Fibroblast of skin of abdomen (primary cell): ENCODE measurements at regions not wholly inside any gene's neighbourhood (a gene's known extent, or its start where the extent isn't known, plus 50 kb on each side); places are given as distances from the start of the nearest gene placed in this dataset.
A peak's percentile ranks its signal among the peaks of the same experiment; 100 is the strongest.

Experiments
- DNase-seq: peaks from one replicate; pipeline ENCODE4 v3.0.0-alpha.2; 2013

DNA sequence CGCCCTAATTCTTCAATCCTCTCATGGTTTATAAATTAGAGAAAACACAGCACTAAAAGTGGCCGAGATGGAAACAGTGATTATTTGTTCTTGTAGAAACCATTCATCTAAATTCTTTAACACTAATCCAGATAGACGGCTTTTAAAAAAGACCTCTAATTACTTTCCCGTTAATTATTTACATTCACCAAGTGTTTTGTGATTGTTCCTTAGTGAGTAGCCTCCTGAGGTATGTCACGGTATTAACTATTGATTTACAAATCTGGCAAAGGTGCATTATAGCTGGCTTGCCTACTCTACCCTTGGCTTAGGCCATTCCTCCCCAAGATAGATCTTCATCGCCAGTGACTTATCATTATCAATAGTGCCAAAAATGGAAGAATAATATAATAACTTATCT lies 436.4 kb upstream of the ST6GAL2 start:
- no peak for DNase-seq

GRCh38 chr2:107323946-107324565 lies 438.1 kb upstream of the ST6GAL2 start:
- no peak for DNase-seq

DNA sequence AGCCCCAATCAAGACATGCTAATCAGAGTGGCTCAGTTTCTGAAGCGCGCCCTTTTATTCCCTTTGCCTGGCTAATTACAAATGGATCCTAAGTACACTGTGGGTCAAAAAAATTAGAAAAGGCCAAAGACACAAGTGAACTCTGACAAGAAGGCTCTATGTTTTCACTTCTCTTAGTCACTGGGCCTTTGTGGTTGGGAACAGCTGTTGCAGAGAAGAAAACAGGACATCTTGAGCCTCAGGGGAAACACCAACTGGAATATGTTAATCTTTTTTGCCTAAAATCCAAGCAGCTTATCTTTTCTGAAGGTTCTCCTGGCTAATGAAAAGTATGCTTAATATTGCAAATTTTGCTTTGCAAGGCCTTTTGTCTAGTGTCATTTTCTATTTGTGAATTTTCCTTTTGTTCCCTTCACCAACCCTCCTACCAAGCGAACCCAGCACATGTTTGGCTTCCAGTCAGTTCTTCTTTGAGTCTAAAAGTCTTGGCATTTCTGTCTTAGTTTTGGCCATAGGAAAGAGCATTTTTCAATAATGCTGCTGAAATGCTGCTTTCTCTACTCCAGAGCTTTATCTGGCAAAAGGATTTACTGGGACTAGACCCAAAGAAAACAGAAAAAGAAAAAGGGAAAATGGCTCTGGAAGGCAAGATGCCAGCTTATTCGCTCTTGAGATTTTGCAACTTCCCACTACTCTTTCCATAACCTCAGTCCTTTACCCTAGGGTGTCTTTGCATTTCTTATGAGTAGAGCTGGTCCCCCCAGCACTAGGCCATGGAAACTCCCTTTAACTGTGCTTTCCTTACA lies 440.2 kb upstream of the ST6GAL2 start:
- peak; percentile 80 for DNase-seq

DNA sequence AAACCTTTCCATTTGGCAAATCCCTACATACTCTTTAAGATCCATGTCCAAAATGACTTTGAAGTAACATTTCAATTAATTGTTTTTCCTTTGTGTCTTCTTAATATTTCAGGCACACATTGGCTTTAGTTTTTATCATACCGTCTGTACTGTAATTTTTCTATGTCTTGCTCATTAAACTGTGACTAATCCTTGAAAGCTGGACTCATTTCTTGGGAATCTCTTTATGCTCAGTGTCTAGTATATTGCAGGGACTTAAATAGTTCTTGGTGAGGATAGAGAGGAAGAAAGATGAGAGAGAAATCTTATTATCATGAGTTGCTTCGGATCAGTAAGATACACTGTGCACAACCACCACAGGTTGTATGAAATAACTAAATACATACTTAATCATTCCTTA lies 448.3 kb upstream of the ST6GAL2 start:
- DNase-seq: peak; percentile 74

DNA sequence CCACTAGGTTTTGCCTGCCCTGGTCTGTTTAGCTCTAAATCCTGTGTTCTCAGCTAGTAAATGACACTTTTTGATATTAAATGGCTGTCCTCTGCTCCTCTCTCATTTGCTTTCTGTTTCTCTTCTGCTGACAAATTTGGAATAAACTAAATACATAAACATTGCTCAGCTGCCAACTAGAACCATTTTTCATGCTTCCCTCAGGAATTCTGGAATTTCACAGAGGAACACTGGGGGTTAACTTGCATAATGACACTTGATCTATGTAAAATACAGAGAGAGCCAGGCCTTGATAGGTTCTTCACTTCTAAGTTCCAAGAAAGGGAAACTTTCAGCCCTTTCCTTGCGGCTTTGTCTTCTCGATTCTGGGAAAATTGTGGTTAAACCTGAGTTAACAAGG lies 450.6 kb upstream of the ST6GAL2 start:
- peak; percentile 63 for DNase-seq

- peak; percentile 92 for DNase-seq
Observed at GRCh38 chr2:107337209-107337898, 451.4 kb upstream of the ST6GAL2 start.

GRCh38 chr2:107338059-107338458 lies 452.1 kb upstream of the ST6GAL2 start:
- no peak for DNase-seq

DNA sequence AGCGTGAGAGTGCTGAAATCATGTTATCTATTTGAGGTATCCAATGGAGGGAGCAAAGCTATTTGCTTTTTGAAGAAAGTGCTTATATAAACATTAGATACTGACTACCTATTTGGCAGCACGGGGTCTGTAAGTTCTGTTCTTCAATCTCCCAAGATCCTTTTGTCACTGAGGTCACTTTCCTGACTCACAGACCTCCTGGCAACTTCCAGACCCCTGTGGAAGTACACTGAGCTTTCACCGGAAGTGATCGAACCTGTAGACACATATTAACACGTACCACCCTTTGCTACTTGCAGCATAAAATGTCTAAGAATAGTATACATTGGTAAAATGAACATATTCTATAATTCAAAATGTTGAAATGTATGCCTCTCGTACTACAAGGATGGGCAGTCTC lies 452.6 kb upstream of the ST6GAL2 start:
- no peak for DNase-seq

GRCh38 chr2:107340955-107341354 lies 455.0 kb upstream of the ST6GAL2 start:
- DNase-seq: no peak

- no peak for DNase-seq
Observed at GRCh38 chr2:107349329-107349728, 463.4 kb upstream of the ST6GAL2 start.

- DNase-seq: peak; percentile 64
Observed at GRCh38 chr2:107354175-107354574, 468.2 kb upstream of the ST6GAL2 start.

DNA sequence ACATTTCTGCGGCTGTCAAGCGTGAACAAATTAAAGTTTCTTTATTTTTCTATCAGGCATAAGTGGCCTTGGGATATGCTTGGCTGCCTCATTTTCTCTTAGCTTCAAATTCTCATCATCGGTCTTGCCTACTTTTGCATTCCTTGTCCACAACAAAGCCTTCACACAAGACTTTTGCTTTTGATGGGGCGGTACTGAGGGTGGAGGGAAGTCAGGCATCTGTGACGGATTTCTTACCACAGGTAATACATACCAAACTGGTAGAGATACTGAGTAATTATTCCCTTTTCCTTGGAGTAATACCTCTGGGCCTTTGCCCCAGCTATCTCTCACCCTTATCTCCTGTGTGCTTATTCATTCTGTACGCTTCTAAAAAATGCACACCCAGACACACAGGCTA lies 468.3 kb upstream of the RGPD4 start:
- DNase-seq: no peak

DNA sequence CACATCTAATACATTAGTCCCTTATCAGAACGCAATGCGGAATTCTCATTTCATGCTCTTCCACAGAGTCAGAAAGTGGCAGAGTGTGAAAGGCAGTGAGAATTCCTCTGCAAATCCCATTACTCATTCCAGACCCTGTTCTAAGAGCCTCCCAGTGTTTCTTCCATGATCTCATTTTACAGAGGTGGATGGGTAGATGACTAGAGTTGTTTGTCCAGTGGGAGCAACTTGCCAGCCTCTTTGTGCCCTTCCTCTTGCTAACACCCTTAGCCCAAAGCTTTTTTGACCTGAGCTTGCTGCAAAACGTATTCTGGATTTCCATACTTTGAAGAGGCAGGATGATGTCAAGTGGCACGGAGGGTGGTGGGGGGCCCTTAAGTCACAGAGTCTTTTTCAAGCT lies 467.7 kb upstream of the RGPD4 start:
- DNase-seq: no peak

GRCh38 chr2:107361751-107362381 lies 464.8 kb upstream of the RGPD4 start:
- DNase-seq: peak; percentile 4

GRCh38 chr2:107362993-107363392 lies 463.7 kb upstream of the RGPD4 start:
- peak; percentile 32 for DNase-seq

DNA sequence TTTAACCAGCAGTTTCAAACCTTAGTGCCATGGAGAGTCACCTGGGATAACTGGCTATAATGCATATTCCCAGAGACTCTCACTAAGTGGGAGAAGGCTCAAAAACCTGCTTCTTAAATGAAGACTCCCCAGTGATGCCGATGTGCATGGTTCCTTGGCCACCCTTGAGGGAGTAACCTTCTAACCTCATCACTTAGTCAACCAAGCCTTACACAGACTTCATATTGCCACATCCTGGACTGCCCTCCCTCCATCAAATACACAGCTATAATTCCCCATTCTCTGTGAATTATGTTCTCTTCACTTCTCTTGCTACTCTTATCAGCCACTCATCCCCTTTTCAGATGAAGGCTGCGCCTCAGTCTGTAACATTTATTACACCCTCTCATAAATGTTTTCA lies 462.9 kb upstream of the RGPD4 start:
- no peak for DNase-seq

DNA sequence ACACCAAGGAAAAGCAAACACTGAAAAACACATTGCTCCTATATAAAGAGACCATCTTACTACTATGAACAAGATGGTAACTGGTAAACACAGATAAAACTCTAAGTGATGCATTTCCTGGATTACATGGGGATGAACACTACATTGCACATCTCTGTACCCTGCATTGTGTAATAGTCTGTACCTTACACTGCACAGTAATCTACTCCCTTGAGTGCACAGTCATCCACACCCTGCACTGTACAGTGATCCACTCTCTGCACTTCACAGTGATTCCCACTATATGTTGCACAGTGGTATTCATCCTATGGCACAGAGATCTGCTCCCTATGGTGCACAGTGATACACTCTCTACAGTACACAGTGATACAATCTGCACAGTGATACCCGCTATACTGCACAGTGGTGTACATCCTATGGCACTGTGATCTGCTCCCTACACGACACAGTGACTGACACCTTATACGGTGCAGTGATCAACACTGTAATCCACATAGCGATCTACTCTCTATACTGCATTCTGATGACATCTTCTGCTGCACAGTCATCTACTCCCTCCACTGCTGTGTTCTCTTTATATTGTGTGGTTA lies 462.2 kb upstream of the RGPD4 start:
- DNase-seq: no peak

DNA sequence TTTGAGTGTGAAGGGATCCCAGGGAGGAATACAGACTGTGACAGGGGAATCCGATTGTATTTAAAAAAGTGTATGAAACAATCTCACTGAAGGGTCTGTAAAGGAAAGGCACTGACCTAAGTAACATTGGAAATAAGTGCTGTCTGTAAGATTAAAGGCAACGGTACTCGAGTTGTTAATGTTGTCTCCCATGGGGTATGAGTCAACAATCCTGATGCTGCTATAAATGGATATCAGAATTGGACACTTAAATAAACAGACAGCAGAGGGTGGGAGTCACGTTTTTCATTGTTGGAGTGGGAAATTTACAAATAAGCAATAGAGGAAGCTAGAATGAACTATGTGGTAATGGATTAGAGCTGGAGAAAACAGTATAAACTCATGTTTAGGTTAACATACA lies 452.4 kb upstream of the RGPD4 start:
- DNase-seq: no peak

DNA sequence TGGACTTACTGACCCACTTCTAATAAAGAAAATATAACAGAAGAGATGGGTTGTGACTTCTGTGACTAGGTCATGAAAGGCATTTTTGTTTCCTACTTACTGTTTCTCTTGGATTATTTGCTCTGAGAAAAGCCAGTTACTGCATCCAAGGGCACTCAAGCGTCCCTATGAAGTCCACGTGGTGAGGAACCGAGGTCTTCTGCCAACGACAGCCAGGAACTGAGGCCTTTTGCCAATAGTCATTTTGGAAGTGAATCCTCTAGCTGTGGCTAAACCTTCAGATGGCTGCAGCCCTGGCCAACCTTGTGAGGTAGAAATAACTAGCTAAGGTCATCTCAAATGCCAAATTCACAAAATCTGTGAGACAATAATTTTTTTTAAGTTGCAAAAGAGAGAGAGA lies 449.8 kb upstream of the RGPD4 start:
- DNase-seq: no peak

DNA sequence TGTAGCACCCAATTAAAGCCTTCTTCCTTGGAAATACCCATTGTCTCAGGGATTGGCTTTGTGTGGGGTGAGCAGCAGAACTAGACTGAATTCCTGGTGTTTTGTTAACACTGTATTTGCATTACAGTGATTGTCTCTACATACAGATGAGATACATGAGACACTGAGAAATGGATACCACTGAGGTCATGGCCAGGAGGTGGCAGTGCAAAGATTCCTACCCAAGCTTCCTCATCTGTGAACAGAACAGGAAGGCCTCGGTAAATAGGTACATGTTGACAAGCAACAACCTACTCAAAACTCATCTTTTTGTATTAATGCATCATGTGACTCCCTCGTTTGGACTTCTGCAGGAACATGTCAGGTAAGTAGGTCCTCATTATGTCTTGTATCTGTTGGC lies 445.8 kb upstream of the RGPD4 start:
- no peak for DNase-seq

DNA sequence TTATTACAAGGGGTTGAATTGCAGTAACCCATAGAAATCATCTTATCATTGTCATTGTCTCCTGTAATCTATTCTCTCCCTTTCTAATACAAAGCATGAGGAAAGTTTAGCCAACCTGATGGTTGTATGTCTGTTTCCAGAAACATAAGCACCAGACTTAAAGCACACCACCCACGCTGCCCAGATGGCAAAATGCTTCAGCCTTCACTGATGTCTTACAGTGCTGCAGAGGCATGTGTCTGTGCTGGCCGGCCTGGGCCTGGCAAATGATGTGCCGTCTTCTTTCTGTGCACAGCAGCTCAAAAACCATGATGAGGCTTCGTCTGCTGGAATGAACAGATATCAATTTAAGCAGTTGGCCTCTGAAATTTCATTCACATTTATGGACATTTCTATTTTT lies 443.0 kb upstream of the RGPD4 start:
- no peak for DNase-seq

DNA sequence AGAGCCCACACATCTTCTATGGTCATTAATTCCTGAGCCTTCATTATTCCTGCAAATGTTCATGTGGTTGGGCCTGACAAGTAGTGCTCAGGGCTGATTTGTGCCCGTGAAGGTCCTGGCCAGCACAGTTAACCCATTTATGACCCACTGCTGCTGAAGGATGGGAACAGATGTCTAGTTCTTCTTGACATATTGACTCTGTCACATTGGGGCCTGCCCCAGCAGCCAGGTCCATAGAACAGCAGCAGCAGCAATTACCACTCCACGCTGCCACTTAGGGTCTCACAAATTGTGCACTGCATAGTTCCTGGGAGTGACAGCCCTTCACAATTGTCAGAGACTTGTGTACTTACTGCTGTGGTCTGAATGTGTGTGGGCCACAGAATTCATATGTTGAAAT lies 442.3 kb upstream of the RGPD4 start:
- DNase-seq: no peak

GRCh38 chr2:107385921-107386320 lies 440.8 kb upstream of the RGPD4 start:
- no peak for DNase-seq
